ENCODE measurements at regions not wholly inside any gene's neighbourhood (a gene's known extent, or its start where the extent isn't known, plus 50 kb on each side); places are given as distances from the start of the nearest gene placed in this dataset.

DNA sequence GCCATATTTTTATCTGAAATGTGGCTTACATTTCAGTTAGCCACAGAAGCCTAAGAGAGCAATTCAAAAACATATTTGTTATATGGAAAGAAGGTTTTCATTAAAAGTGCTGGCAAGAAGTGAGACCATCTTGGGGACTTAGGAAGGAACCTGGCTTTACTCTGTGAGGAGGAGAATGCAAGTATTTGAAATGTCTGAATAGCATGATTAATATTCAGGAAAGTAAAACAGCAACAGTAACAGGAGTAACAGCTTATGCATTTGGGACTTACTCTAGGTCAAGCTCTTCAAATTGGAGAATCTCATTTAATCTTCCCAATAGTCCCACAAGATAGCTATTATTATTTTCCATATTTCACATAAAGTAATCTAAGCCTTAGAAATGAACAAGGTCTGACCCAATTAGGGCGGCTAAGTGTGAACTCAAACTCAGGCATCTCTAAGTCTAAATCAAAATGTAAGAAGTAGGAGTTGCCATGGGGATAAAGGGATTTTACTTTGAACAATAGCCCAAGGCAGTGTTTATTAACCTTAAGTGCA is 816.5 kb downstream of the BCKDHB start:
- TF ChIP-seq EZH2 (IDR thresholded peaks at IDR 0.05; ENCODE audit: borderline replicate concordance, low read depth, low read length, poor library complexity, severe bottlenecking), result no peak
- TF ChIP-seq, protein P1, sequence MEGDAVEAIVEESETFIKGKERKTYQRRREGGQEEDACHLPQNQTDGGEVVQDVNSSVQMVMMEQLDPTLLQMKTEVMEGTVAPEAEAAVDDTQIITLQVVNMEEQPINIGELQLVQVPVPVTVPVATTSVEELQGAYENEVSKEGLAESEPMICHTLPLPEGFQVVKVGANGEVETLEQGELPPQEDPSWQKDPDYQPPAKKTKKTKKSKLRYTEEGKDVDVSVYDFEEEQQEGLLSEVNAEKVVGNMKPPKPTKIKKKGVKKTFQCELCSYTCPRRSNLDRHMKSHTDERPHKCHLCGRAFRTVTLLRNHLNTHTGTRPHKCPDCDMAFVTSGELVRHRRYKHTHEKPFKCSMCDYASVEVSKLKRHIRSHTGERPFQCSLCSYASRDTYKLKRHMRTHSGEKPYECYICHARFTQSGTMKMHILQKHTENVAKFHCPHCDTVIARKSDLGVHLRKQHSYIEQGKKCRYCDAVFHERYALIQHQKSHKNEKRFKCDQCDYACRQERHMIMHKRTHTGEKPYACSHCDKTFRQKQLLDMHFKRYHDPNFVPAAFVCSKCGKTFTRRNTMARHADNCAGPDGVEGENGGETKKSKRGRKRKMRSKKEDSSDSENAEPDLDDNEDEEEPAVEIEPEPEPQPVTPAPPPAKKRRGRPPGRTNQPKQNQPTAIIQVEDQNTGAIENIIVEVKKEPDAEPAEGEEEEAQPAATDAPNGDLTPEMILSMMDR (conservative IDR thresholded peaks at IDR 0.05; ENCODE audit: low read depth, low read length), result no peak
